DND-41 (cell line): ENCODE measurements at regions not wholly inside any gene's neighbourhood (a gene's known extent, or its start where the extent isn't known, plus 50 kb on each side); places are given as distances from the start of the nearest gene placed in this dataset.

Experiments
- CTCF ChIP-seq: IDR thresholded peaks from 2 replicates; pipeline ENCODE4 v1.5.1; 2012; ENCODE audit warnings: borderline replicate concordance, low read length, moderate library complexity, mild to moderate bottlenecking; ENCODE audit not compliant: poor library complexity, severe bottlenecking; ENCODE audit errors: extremely low read depth
- EZH2 ChIP-seq: IDR thresholded peaks from 3 replicates; pipeline ENCODE4 v1.6.1; 2012; ENCODE audit warnings: borderline replicate concordance, low read depth, mild to moderate bottlenecking, moderate library complexity, low read length, inconsistent platforms; ENCODE audit not compliant: severe bottlenecking

- TF ChIP-seq CTCF (no peak), EZH2 (no peak)
Observed at GRCh38 chr9:103669296-103669695, 424.8 kb upstream of the SMC2 start.
